Activated B cell treated with CpG ODN at 0.5 μM for 24 hours (primary cell): ENCODE measurements at regions not wholly inside any gene's neighbourhood (a gene's known extent, or its start where the extent isn't known, plus 50 kb on each side); places are given as distances from the start of the nearest gene placed in this dataset.

Source experiments
- ATAC-seq: fragments of 200-7000 bp; cut with Tn5 transposase; one replicate; pipeline ENCODE4 v1.10.0; 2021; ENCODE audit warnings: low read depth, mild to moderate bottlenecking, moderate library complexity
- CTCF ChIA-PET: fragments of 350-600 bp; sonication (Branson Sonifier 250); formaldehyde crosslinking; loops from one replicate; lab custom pipeline; 2021; ENCODE audit warnings: antibody characterized with exemption; lab: Charles Lee
- POLR2A ChIA-PET: fragments of 350-600 bp; sonication (Branson Sonifier 250); formaldehyde crosslinking; loops from one replicate; lab custom pipeline; 2021; ENCODE audit warnings: antibody characterized with exemption; lab: Charles Lee
- DNase-seq: peaks from one replicate; pipeline ENCODE4 v3.0.0; 2022
- H3K27ac Mint-ChIP-seq: one replicate; pipeline ENCODE4 v1.8.0; 2020; ENCODE audit warnings: mixed read lengths
- H3K27me3 Mint-ChIP-seq: one replicate; pipeline ENCODE4 v1.8.0; 2021; ENCODE audit warnings: mixed read lengths
- H3K36me3 Mint-ChIP-seq: one replicate; pipeline ENCODE4 v1.8.0; 2021; ENCODE audit warnings: low read depth, mixed read lengths
- H3K4me1 Mint-ChIP-seq: one replicate; pipeline ENCODE4 v1.8.0; 2021; ENCODE audit warnings: mixed read lengths
- H3K4me3 Mint-ChIP-seq: one replicate; pipeline ENCODE4 v1.8.0; 2020; ENCODE audit warnings: mild to moderate bottlenecking, mixed read lengths
- H3K9me3 Mint-ChIP-seq: one replicate; pipeline ENCODE4 v1.8.0; 2020; ENCODE audit warnings: mixed read lengths
- CTCF ChIP-seq: fragments of 200-600 bp; IDR thresholded peaks from one replicate; pipeline ENCODE4 v1.8.0; 2022; ENCODE audit warnings: antibody characterized with exemption, mild to moderate bottlenecking
- intact Hi-C: fragments of 100-400 bp; cut with micrococcal nuclease; formaldehyde crosslinking; loops from one replicate; pipeline ENCODE4 v1.15.1; 2024

- intact Hi-C loops, result no loop called here
- ATAC-seq (no peak), DNase-seq (no peak)
- ChIA-PET CTCF (no interaction called here), POLR2A (no interaction called here)
- Mint-ChIP-seq H3K4me1 (no peaks in the 10 kb centered on the region), H3K27ac (no peak overlapping the region), H3K4me3 (no peak overlapping the region), H3K27me3 (no peaks in the 10 kb centered on the region), H3K9me3 (no peaks in the 10 kb centered on the region), H3K36me3 (no peaks in the 10 kb centered on the region)
- no peak for TF ChIP-seq CTCF
Observed at GRCh38 chr4:104418286-104418685, 76.4 kb downstream of the CXXC4 start.

DNA sequence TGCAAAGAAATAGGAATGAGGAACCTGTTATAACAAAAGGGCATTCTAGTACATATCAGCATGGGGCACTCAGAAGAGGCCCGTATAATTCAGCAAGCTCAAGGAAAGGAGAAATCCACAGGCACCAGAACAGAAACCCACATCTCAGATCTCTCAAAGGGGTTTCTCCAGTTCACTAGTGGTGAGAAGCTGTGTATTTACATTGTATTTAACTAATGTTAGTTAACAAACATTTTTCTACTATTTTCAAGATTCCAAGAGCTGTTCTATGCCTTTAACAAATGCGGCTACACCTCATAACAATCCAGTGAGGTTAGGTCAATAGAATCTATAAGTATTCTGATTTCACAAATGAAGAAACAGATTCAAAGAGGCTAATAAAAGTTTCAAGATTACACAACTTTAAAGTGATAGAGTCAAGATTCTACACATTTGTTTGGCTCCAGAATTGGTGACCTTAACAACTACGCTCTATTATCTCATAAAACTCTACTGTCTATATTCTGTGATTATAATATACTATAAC, 77.3 kb downstream of the CXXC4 start:
- ChIA-PET CTCF (no interaction called here), POLR2A (no interaction called here)
- DNase-seq (no peak), ATAC-seq (no peak)
- H3K27me3 Mint-ChIP-seq, result no peaks in the 10 kb centered on the region
- H3K9me3 Mint-ChIP-seq, result no peaks in the 10 kb centered on the region
- H3K27ac Mint-ChIP-seq, result no peak overlapping the region
- no peaks in the 10 kb centered on the region for H3K4me1 Mint-ChIP-seq
- H3K36me3 Mint-ChIP-seq, result no peaks in the 10 kb centered on the region
- intact Hi-C loops, result no loop called here
- H3K4me3 Mint-ChIP-seq, result no peak overlapping the region
- no peak for TF ChIP-seq CTCF

DNA sequence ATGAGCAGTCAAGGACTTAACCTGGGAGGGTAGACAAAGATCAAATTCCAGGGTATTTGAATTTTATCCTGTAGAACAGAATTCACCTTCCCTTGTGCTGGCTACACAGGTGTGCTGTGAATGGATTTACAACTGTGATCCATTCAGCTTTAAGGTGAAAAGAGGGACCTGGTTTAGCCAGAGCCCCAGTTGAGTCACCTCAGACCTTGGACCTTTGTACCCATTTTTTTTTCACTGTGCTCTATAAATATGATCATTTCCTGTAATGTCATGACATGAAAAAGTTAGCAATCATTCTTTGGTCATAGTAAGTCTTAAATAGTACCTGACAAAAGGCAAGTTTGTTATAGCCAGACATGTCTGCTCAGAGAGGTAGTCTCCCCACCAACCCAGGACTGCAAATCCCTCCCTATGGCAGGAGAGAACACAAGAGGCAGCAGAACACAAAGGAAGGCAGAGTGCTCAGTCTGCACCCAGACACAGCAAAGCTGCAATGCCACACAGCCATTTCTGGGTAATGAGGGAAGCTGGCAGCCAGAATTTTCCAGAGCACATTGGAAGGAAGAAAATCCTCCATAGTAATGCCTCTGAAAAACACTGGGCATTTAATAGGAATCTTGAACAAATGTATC, 77.9 kb downstream of the CXXC4 start:
- Mint-ChIP-seq H3K36me3 (no peaks in the 10 kb centered on the region), H3K27me3 (no peaks in the 10 kb centered on the region), H3K4me3 (no peak overlapping the region), H3K9me3 (no peaks in the 10 kb centered on the region), H3K27ac (no peak overlapping the region), H3K4me1 (no peaks in the 10 kb centered on the region)
- ATAC-seq, result no peak
- DNase-seq, result no peak
- POLR2A ChIA-PET, result no interaction called here
- CTCF ChIA-PET, result no interaction called here
- intact Hi-C loops, result no loop called here
- no peak for TF ChIP-seq CTCF

- no peak for TF ChIP-seq CTCF
- POLR2A ChIA-PET, result no interaction called here
- no peak overlapping the region for H3K4me3 Mint-ChIP-seq
- H3K4me1 Mint-ChIP-seq, result no peaks in the 10 kb centered on the region
- H3K27ac Mint-ChIP-seq, result no peak overlapping the region
- CTCF ChIA-PET, result no interaction called here
- H3K9me3 Mint-ChIP-seq, result no peaks in the 10 kb centered on the region
- no peak for ATAC-seq
- DNase-seq, result no peak
- intact Hi-C loops, result no loop called here
- no peaks in the 10 kb centered on the region for H3K27me3 Mint-ChIP-seq
- H3K36me3 Mint-ChIP-seq, result no peaks in the 10 kb centered on the region
Observed at GRCh38 chr4:104413487-104413886, 81.2 kb downstream of the CXXC4 start.

DNA sequence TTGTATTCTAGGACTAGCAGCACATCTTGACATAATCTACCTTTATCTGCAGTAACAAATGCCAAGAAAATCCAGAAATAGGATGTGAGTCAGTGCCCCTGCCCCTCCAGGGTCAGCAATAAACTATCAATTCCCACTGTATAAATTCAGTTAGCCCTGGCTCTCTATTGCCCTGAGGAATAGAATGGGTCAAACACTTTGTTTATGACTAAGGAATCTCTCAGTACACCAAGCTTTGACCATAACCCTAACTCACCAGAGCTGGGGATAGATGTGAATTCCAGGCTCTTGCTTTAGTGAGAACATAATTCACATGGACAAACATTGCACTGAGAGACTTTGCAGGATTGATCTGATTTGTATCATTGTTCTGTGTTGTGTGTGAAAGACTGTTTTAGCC, 82.3 kb downstream of the CXXC4 start:
- ChIA-PET CTCF (no interaction called here), POLR2A (no interaction called here)
- DNase-seq (no peak), ATAC-seq (no peak)
- Mint-ChIP-seq H3K36me3 (no peaks in the 10 kb centered on the region), H3K27ac (no peak overlapping the region), H3K4me3 (no peak overlapping the region), H3K9me3 (no peaks in the 10 kb centered on the region), H3K27me3 (no peaks in the 10 kb centered on the region), H3K4me1 (no peaks in the 10 kb centered on the region)
- TF ChIP-seq CTCF, result no peak
- intact Hi-C loops, result no loop called here
